HL-60/S4 treated with retinoic acid at 250 ng/mL for 4 days and 3 days (cell line): ENCODE measurements at regions not wholly inside any gene's neighbourhood (a gene's known extent, or its start where the extent isn't known, plus 50 kb on each side); places are given as distances from the start of the nearest gene placed in this dataset.

Source experiments
- in situ Hi-C: fragments of 300-500 bp; cut with MboI; formaldehyde crosslinking; loops from 2 replicates; pipeline ENCODE4 v1.7.0; 2022; ENCODE audit warnings: low sequenced_read_pairs

- in situ Hi-C loops, result no loop called here
Measured at GRCh38 chr1:117798550-117798949, 130.9 kb downstream of the GDAP2 start.

GRCh38 chr1:117802531-117803257 lies 126.7 kb downstream of the GDAP2 start:
- in situ Hi-C loops, result no loop called here

GRCh38 chr1:117803318-117803717 lies 126.1 kb downstream of the GDAP2 start:
- in situ Hi-C loops, result no loop called here

GRCh38 chr1:117809764-117810163 lies 119.7 kb downstream of the GDAP2 start:
- in situ Hi-C loops, result no loop called here

- in situ Hi-C loops, result no loop called here
Measured at GRCh38 chr1:117810553-117810952, 118.9 kb downstream of the GDAP2 start.

GRCh38 chr1:117812869-117813511 lies 116.4 kb downstream of the GDAP2 start:
- in situ Hi-C loops, result no loop called here
